Hematopoietic multipotent progenitor cell treated with erythropoietin and hydrocortisone succinate and interleukin-3 and kit ligand, for 15 days (in vitro differentiated cells): ENCODE measurements at regions not wholly inside any gene's neighbourhood (a gene's known extent, or its start where the extent isn't known, plus 50 kb on each side); places are given as distances from the start of the nearest gene placed in this dataset.
"Not testable (repeated sequence)": the region's sequence is repeated elsewhere in the genome, so short reads cannot be mapped to it uniquely, and the experiment has no call there.

Experiments used
- DNase-seq: peaks from one replicate; pipeline ENCODE4 v3.0.0-alpha.2; 2015; ENCODE audit warnings: low spot score

DNA sequence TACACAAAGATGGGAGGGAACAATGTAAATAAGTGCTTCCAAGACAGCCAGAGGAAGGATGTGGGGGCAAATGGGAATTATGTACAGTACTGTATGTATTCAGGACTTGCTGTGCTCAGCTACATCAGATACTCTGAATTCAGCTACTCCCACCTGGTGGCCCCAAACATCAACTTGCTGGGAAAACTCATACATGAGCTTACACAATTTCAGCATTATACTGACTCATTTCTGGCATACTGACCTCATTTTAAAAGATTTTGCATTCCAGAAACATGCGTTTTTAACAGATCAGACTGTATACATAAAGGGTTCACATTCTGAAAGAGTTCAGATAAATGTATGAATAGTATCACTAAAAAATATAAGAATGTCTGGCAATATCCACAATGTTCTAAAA lies 59.7 kb downstream of the GPX5 start:
- DNase-seq = no peak

- DNase-seq = no peak
Measured at GRCh38 chr6:28586324-28586723, 60.6 kb downstream of the GPX5 start.

DNA sequence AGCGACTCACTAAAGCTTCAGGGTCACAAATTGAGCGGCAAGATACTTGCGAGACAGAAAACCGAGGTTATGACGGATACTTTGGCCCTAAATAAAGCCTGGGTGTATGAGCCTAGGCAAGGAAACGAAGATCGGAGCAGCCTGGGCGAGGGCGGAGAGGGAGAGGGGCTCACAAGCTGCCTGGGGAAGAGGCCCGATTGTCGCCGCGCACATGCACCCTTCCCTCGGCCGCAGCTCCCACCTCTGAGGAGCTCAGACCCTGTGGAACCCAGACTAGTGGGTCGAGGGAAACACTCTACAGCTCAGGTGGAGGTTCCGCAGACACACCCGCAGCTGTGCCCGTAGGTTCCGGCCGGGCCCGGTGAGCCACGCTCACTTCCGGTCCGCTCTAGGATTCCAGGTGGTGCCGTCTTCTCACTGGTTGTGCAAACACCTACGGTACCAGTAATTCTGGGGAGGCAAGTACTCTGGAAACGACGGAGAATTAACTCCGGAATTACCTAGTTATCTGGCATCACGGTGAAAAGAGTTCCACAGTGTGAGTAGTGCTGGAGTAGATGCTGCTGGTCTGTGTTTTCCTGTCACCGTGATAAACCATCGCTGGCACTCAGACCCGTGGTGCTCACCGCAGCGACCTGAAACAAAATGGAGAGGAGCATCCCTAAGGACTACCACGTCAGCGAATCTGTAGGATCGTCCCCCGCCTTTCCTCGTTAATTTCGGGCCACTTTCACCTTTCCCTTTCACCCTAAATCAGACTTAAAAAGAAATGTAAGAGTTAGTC lies 61.5 kb downstream of the GPX5 start:
- no peak for DNase-seq

DNA sequence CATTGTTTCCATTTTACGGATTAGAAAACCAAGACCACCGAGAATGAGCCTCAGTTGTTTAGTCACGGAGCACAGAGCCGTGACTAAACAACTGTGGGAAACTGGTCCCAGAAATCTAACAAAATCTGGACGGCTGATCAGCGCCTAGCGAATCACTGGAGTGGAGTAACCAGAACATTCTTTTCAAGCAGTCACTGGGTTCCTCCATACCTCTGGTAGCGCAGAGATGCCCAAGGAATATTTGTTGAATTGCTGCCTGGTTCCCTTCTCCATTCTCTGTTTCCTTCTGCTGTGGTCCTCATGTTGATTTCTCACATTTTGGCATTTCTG lies 62.0 kb downstream of the GPX5 start:
- DNase-seq = no peak

GRCh38 chr6:28588666-28589065 lies 63.0 kb downstream of the GPX5 start:
- DNase-seq = no peak

- no peak for DNase-seq
Measured at GRCh38 chr6:28589234-28589956, 63.7 kb downstream of the GPX5 start.

DNA sequence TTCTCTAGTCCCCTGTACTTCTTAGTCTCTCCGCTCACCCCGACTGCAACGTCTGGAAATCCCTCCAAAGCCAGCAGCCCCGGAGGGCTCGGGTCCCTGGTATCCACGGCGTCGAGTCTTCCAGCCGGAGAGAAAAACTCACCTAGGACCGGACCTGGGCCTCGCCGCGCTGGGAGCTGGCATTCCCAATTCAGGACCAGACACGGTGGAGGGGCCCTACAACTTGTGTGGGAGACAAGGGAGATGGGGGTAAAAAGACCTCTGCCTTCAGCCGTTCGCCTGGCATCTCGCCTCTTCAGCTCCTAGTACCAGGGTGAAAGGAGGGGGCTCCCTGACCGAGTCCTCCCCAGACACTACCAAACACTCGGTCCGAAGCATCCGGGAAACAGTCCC lies 64.3 kb downstream of the GPX5 start:
- DNase-seq = no peak

DNA sequence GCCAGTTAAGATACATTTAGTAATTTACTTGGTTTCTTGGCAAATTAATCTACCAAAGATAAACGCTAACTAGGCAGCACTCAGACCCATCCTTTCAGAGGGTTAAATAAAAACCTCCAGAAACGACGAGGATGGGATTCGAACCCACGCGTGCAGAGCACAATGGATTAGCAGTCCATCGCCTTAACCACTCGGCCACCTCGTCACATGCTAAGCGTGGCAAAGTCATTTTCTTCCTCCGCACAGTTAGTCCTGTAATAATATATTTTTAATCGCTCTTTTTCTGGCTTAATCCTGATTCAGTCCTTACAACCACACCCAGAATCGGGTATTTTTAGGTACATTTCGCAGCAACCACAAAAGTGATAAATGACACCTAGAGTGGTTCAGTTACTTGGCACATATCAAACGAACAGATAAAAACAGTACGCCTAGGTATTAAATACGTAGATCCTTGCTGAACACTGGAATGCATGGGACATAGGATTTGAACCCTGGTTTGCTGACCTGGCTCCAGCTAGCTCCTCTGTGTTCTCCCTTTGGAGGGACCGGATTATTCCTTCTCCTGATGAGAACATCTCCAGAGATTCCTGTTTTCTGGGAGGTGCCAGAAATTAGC lies 71.6 kb downstream of the GPX5 start:
- DNase-seq = no peak

DNA sequence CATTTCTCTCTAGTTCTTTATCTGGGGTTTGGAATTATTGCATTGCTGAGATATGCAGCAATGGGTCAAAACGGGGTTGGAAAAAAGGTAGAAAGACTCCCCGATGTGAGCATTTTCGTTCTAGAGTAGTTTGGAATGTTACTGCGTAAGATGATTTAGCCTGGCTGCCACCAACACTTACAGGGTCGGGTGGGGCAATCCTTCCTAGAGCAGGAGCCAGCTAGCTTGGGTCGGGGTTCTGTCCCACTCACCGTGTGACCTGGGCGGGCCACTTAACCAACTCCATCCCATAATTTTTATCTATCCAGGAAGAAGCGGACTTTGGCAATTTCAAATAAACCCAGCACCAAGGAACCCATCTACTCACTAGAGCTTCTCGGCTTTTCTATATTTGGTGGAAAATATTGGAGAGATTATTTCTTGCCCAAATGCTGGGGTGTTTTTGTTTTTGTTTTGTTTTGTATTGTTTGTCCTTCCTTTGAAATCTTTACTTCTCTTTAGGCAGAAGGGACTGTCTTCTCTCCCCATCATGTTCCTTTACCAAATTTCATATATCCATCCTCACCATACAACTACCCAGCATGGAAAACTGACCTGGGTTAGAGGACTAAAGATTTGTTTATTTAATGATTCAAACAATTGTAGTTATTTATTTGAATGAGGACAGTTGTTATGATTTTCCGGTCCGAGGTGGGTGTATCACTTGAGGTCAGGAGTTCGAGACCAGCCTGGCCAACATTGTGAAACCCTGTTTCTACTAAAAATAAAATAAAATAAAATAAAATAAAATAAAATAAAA lies 72.4 kb downstream of the GPX5 start:
- DNase-seq = no peak

DNA sequence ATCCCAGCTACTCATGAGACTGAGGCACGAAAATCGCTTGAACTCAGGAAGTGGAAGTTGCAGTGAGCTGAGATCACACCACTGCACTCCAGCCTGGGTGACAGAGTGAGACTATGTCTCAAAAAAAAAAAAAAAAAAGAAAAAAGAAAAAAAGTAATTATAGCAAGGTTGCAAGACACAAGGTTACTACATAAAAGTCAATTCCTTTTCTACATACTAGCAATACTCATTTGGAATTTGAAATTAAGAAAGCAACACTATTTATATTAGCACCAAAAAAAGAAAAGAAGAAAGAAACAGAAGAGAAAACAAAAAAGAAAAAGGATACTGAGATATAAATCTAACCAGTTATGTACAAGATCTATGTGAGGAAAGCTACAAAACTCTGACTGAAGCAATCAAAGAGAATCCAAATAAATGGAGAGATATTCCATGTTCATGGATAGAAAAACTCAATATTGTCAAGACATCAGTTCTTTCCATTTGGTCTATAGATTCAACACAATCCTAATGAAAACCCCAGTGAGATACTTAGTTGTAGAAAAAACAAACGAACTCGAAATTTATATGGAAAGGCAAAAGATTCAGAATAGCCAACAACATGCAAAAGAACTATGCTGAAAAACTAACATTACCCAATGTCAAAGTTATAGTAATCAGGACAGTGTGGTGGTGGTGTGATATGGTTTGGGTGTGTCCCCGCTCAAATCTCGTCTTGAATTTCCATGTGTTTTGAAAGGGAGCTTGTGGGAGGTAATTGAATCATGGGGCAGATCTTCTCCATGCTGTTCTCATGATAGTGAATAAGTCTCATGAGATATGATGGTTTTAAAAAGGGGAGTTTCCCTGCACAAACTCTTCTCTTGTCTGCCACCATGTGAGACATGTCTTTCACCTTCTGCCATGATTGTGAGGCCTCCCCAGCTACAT lies 73.3 kb downstream of the GPX5 start:
- DNase-seq = no peak

GRCh38 chr6:28600245-28600644 lies 74.6 kb downstream of the GPX5 start:
- no peak for DNase-seq

GRCh38 chr6:28603891-28604290 lies 78.2 kb downstream of the GPX5 start:
- DNase-seq = no peak

DNA sequence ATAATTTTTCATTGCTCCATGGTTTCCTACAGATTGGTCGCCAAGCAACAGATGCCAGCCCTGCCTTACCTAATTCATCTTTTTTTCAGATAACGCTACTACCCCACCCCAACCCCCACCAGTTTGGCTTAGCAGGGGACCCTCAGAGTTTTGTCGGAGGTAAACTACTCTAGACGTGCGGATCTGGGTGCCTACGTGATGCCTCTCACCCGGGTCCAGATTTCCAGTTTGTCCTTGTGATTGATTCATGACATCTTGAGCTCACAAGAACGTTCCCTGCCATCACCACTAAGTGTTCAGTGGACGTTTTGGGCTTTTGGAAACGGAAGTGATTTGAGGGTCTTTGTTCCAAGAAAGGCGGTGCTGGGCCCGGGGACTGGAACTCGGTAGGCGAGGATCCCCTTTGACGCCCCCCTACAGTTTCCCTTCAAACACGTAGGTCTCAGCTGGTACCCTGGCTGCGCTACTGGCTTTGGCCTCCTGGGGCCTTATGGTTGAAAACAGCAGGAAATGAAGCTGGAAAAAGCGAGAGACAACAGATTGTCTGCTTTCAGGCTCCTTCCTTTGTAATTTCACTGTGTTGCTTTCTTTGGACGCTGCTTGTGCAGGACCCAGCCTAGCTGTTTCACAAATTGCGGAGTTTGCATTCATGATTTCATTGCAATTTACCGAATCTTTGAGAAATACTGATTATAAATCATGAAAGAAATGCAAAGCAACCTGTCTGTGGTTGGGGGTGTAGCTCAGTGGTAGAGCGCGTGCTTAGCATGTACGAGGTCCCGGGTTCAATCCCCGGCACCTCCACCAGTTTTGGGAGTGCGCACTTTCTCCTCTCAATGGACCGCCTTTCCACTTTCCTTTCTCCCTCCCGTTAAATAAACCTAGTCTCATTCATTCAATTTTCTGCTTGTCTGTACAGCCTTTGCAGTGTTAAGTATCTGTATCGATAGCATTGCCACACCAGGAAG lies 81.0 kb downstream of the GPX5 start:
- DNase-seq = no peak

DNA sequence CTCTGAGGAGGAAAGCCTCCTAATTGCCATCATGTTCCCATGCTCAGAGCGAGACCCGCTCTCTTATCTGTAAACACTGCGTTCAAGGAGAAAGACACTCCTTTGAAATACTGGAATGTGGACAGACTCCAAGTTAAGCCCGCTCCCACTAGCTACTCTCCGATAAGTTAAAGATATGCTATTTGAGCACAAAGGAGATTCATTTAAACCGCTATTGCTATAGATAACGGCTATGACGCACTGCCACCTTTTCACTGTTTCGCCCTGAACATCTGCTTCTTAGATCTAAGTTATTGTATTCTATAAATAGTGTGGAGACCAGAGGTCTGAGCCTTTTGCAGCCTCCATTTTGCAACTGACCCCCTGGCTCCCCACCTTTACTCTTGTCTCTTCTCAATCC lies 82.3 kb downstream of the GPX5 start:
- DNase-seq = no peak

DNA sequence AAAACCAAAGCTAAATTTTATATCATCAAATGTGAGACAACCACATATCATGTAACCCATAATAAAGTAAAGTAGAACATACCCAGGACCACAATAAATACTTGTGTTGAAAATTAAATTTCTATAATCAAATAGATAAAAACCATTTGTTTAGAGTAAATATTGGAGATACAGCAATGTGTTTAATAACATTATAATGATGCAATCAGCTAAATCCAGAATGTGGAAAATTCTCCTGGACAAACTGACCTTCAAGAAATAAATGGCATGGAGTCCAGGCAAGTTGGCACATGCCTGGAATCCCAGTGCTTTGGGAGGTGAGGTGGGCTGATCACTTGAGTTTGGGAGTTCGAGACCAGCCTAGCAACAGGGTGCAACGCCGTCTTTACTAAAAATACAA lies 84.0 kb downstream of the GPX5 start:
- DNase-seq = no peak

DNA sequence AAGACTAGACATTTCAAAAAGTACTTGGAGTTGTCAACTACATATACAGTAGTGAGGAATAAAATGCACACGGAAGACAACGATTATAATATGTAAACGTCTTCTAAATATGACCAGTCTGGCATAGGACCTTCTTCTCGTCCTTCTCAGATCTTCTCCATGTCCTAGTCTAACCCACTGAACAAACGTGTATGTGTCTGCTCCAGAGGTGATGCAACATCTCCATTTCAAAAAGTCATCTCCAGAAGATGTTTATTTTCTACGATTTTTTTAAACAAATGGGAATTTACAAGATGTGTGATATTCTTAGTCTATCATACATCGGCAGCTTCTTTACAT lies 89.9 kb downstream of the GPX5 start:
- no peak for DNase-seq

GRCh38 chr6:28615955-28616747 lies 90.5 kb downstream of the GPX5 start:
- DNase-seq = no peak

DNA sequence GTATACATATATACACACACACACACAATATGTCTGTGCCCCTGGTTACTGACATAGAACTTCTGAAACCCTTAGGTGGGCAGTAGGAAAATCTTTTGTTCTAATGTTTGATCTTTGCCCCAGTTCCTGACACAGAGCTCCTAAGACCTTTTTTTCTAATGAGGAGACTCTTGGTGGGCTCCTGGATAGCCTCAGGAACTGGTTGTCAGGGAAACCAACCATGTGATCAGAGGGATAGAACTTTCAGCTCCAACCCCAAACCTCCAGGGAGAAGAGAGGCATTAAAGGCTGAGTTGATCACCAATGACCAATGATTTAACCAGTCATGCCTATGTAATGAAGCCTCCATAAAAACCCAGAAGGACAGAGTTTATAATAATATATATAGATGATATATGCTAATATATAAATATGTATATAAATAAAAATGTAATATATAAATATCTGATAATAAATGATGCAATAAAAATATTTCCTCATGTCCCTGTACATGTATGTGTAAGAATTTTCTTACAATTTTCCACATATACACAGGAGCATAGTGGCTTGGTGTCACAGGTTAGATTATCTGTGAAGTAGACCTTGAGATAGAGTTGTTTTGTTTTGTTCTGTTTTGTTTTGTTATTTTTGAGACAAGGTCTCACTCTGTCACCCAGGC lies 93.3 kb downstream of the GPX5 start:
- no peak for DNase-seq

DNA sequence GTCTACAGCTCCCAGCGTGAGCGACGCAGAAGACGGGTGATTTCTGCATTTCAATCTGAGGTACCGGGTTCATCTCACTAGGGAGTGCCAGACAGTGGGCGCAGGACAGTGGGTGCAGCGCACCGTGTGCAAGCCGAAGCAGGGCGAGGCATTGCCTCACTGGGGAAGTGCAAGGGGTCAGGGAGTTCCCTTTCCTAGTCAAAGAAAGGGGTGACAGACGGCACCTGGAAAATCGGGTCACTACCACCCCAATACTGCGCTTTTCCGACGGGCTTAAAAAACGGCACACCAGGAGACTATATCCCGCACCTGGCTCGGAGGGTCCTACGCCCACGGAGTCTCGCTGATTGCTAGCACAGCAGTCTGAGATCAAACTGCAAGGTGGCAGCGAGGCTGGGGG lies 95.6 kb downstream of the GPX5 start:
- DNase-seq = not testable (repeated sequence)
